ENCODE measurements at regions not wholly inside any gene's neighbourhood (a gene's known extent, or its start where the extent isn't known, plus 50 kb on each side); places are given as distances from the start of the nearest gene placed in this dataset.
"Not testable (repeated sequence)": the region's sequence is repeated elsewhere in the genome, so short reads cannot be mapped to it uniquely, and the experiment has no call there.

DNA sequence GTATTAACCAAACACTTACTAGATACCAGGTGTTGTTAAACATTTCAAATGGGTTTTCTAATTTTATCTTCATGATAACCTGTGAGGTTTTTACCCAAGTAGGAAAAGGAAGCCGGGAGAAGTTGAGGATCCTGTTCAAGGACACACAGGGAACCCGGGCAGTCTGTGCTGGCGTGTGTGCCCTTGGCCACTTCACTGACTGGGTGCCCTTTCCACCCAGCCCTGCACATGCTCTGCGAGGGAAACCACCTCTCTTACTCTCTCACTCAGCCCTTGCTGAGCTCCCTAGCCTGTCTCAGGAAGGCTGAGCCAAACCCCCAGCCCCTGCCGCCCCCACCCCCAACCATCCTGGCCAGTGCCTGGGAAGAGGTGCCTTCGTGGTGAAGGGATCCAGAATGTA lies 51.8 kb downstream of the TEX44 start:
- H3K4me3 ChIP-seq (ENCODE audit: insufficient read depth, low read depth, low read length) = no peak overlapping the region
- no peaks in the 10 kb centered on the region for H3K27me3 ChIP-seq (ENCODE audit: control insufficient read depth, insufficient read depth, low read length)
- peak; percentile 43 for DNase-seq
- no peaks in the 10 kb centered on the region for H3K36me3 ChIP-seq (replicated peaks; ENCODE audit: control insufficient read depth, insufficient read depth, low read length)

DNA sequence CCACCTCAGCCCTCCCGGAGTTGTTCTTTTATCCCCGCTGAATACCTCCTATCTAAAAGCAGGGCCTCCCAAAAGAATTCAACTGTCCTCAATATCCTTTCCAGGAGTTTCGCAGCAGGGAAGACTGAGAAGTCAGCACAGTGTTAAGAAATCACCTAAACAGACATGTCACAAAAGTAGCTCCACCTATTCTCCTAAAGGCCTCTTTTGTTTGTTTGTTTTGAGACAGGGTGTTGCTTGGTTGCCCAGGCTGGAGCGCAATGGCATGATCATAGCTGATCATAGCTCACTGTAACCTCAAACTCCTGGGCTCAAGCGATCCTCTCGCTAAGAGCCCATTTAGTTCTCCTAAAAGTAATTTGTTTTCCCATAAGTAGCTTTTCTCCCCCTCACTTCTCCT lies 53.8 kb downstream of the TEX44 start:
- peak; percentile 41 for DNase-seq
- H3K27me3 ChIP-seq (ENCODE audit: control insufficient read depth, insufficient read depth, low read length) = no peaks in the 10 kb centered on the region
- no peak overlapping the region for H3K4me3 ChIP-seq (ENCODE audit: insufficient read depth, low read depth, low read length)
- H3K36me3 ChIP-seq (replicated peaks; ENCODE audit: control insufficient read depth, insufficient read depth, low read length) = no peaks in the 10 kb centered on the region

DNA sequence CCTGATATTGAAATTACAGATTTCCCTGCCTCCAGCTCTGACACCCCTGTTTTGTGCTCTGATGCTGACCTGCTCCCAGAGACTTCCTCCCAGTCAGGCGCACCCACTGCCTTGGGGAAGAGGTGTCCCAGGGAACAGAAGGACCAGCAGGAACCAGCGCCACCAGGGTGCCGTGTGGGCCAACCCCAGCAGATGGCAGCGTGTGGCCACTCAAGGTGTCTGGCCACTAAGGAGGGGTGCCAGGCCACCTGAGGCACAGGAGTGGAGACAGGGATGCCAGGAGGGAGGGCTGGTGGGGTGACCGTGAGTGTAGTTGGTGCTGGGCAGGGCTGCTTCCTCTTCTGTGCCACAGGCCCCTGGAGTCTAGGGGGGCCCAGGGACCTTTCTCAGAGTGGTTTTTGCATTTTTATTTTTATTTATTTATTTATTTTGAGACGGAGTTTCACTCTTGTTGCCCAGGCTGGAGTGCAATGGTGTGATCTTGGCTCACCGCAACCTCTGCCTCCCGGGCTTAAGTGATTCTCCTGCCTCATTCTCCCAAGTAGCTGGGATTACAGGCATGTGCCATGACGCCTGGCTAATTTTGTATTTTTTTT lies 56.0 kb downstream of the TEX44 start:
- no peak overlapping the region for H3K4me3 ChIP-seq (ENCODE audit: insufficient read depth, low read depth, low read length)
- no peaks in the 10 kb centered on the region for H3K36me3 ChIP-seq (replicated peaks; ENCODE audit: control insufficient read depth, insufficient read depth, low read length)
- H3K27me3 ChIP-seq (ENCODE audit: control insufficient read depth, insufficient read depth, low read length) = no peaks in the 10 kb centered on the region
- peak; percentile 87 for DNase-seq

DNA sequence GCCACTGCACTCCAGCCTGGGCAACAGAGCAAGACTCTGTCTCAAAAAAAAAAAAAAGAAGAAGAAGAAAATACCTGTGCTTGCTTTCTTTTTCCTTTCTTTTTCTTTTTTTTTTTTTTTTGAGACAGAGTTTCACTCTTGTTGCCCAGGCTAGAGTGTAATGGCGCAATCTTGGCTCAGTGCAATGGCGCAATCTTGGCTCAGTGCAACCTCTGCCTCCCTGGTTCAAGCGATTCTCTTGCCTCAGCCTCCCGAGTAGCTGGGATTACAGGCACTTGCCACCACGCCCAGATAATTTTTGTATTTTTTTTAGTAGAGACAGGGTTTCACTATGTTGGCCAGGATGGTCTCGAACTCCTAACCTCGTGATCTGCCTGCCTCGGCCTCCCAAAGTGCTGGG lies 56.8 kb upstream of the PTMA start:
- not testable (repeated sequence) for H3K27me3 ChIP-seq (ENCODE audit: control insufficient read depth, insufficient read depth, low read length); H3K4me3 ChIP-seq (ENCODE audit: insufficient read depth, low read depth, low read length); DNase-seq; H3K36me3 ChIP-seq (replicated peaks; ENCODE audit: control insufficient read depth, insufficient read depth, low read length)

DNA sequence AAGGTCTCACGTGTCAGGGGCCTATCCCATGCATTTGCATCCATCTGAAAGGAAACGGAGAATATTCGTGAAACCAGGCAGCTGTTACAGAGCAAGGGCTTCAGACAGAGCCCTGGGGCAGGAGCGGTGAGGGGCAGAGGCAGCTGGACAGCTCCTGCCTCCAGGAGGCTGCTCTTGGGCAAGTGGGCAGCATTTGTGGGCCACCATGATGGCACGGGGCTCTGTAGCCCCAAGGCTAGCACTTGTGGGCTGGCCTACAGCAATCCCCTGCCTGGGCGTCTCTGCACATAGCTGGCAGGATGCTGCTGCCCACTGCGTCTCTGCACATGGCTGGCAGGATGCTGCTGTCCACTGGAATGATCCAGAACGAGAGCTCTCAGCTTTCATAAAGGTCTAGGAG lies 52.8 kb upstream of the PTMA start:
- H3K4me3 ChIP-seq (ENCODE audit: insufficient read depth, low read depth, low read length) = no peak overlapping the region
- no peaks in the 10 kb centered on the region for H3K27me3 ChIP-seq (ENCODE audit: control insufficient read depth, insufficient read depth, low read length)
- no peaks in the 10 kb centered on the region for H3K36me3 ChIP-seq (replicated peaks; ENCODE audit: control insufficient read depth, insufficient read depth, low read length)
- DNase-seq = peak; percentile 64

DNA sequence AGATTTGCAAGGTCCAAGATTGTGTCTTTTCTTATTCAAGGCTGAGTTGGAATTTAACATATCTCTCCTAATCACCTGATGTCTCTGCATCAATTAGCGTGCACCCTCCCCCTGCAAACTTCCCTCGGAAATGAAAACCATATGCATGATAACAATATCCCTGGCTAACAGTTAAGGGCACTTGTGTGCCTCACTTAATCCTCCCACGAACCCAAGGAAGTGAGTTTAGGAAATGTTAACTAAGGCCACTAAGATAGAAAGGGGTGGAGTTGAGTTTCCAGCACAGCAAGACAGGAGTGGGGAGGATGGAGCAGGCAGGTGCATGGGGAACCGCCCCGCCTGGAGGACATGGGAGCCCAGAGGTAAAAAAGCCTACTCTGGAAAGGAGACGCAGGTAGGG lies 52.4 kb upstream of the PTMA start:
- peaks cover 2% of the 10 kb centered on the region for H3K27me3 ChIP-seq (ENCODE audit: control insufficient read depth, insufficient read depth, low read length)
- no peak overlapping the region for H3K4me3 ChIP-seq (ENCODE audit: insufficient read depth, low read depth, low read length)
- DNase-seq = peak; percentile 73
- no peaks in the 10 kb centered on the region for H3K36me3 ChIP-seq (replicated peaks; ENCODE audit: control insufficient read depth, insufficient read depth, low read length)

Measured in H7 (cell line).